NCI-H82 treated with DMSO at 0.1 percent for 48 hours (cell line): ENCODE measurements at regions not wholly inside any gene's neighbourhood (a gene's known extent, or its start where the extent isn't known, plus 50 kb on each side); places are given as distances from the start of the nearest gene placed in this dataset.

Experiments
- DNase-seq: peaks from one replicate; lab custom pipeline; 2025; ENCODE audit not compliant: unreplicated experiment; lab: John Stamatoyannopoulos, UW

- no peak for DNase-seq
Measured at GRCh38 chr3:107992976-107993684, 97.7 kb downstream of the CD47 start.

DNA sequence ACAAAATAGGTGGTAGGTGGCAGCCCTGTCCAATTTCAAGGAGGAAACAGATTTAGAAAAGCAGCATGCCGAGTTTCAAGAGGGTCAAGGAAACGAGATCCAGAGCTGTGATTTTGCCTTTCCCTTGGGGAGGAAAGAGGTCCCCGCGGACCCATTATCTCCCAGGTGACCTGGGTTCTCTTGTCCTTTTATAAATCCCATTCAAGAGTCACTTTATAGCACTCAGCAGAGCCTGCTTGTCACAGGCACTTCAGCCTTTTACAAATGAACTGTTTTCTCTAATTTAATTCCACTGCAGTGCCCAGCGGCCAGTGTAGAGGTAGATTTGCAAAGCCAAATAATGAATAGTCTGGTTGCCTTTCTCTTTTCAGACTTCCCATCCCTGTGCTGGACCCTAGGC lies 99.9 kb downstream of the CD47 start:
- no peak for DNase-seq

DNA sequence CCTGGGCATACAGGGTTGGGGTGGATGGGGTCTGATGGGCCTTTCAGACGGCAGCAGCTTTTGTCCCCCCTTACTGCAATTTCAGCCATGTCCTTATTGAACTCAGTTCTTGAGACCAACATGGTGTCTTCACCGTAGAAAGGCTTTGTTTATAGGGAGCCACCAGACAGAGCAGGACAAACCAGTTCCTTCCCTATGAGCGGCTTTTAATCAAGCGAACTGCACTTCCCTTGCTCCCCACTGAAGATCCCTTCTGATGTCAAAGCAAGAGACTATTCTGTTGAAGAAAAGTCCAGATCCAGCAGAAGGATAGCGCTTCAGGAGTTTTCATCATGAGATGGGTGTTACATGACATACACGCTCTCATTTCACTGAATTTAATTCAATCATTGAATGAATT lies 100.4 kb downstream of the CD47 start:
- DNase-seq, result no peak

DNA sequence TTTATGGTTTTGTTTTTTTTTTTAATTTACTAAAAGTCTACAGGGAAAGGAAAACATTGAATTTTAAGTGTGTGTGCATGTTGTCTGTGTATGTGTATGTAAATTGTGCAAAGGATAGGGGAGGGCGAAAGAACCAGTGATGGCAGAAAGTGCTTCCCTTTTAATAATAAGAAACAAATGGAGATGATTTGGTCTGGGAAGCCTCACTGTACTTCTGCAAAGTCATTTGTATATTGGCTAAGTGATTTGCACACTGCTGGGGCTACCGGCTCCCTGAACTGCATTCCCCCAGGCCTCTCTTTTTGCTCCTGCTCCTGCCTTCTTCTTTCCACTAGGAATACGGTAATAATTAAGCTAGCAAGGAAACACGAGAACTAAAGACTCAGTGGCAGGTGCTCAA lies 101.2 kb downstream of the CD47 start:
- no peak for DNase-seq

- DNase-seq, result no peak
Measured at GRCh38 chr3:107988460-107989175, 102.2 kb downstream of the CD47 start.

DNA sequence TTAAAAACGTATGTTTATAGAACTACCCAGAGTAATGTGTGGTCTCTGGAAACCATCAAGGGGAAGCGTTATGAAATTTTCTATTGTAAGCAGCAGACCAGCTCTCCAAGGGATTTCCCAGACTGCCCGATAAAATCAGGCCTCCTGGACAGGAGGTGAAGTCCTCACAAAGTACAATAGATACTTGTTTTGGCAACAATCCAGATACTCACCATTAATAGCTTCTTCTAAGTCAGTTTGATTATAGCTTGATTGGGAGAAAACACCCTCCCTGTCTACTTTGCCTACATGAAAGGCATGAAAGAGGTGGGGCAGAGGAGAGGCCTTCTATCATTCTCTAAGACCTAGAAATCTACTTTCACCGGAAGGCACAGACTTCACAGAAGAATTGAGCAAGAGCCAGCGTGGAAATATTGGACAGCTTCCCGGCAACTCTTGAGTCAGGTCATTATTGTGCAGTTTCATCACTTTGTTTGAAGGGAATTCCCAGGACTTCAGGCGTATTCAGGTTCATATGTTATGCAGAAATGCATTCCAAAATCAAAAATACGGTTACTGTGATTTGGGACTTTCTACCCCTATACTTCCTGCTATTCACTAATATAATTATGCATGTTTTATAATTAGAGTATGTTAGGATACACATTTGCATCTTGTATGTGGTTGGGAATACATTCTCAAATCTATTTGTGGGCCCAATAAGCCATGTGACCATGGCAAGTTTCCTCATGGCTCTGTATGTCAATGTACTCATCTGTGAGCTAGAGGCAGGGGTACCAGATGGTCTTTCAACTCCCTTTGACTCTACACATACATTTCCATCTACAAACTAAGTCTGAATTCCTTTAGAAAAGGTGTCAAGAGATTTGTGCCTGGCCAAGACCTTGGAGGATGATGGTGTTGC lies 103.5 kb downstream of the CD47 start:
- no peak for DNase-seq

DNA sequence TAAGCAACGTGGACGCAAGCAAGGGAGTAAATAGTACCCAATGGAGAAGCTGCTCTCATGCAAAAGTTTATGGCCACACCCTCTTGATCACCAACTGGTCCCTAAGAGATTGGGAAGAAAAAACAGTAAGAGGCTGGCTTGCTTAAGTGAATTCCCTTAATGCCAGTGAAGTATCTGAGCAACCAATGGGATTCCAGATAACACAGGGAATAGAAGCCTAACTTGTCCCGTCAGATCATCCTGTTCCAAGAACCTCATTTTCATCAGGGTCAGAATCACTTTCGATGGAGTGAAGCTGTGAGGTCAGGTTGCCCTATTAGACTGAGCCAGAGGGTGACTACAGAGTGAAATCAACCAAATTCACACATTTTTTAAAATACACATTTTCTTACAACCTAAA lies 104.3 kb downstream of the CD47 start:
- DNase-seq, result no peak

GRCh38 chr3:107985496-107985895 lies 105.3 kb downstream of the CD47 start:
- DNase-seq, result no peak

- DNase-seq, result no peak
Measured at GRCh38 chr3:107983247-107983646, 107.6 kb downstream of the CD47 start.

- DNase-seq, result no peak
Measured at GRCh38 chr3:107982165-107982564, 108.7 kb downstream of the CD47 start.

GRCh38 chr3:107981471-107982111 lies 109.2 kb downstream of the CD47 start:
- no peak for DNase-seq

DNA sequence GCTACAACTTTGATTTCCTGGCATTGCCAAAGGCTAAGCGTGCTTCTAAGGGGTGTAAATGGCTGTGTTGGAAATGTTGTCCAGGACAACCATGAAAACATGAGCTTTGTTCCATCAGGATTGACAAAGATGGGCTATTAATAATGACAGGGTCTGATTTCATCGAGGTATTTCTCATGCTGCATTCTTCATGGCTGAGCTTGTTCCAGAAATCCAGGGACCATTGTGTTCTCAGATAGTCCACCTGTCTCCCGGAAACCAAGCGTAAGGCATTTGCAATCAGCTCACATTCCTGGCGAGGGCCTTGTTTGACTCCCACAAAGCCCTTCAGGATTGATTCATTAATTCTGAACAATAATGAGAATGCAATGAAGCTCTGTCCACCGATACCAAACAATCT lies 111.3 kb downstream of the CD47 start:
- DNase-seq, result no peak

DNA sequence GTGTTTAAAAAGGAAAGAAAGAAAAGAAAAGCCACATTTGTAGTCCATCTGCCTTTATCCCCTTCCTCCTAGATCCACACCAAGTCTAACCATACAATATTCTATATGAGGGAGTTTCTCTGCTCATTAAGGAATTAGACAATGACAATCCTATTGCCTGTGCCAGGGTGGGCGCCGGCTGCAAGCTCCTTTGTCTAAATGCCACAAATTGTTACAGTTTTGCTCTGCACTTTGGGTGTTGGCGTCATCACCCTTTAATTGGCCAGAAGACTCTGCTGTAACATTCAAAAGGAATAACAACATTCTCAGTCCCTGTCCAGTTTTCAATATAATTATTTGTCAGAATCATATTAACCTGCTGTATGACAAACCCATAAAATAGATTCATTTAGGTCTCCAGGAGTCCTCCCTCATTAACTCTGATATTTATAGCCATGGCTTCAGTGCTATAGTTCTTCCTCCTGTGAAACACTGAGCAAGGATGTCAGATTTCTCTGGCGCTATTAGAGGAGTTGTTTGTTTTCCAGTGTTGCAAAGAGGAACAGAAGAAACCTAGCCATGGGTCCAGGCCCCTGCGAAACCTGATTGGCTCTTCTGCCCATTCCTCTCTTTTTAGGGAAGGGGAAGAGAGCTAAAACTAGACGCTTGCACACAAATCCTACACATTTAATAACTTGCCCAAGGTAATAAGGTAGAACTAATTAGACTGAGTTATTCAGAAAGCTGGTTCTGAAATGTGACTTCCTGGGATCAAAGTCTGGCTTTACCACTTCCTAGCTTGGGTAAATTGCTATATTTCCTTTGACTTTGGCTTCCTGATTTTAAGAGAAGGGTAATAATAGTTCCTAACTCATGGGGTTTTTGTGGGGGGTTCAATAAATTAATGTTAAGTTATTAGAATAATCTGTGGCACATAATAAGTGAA lies 112.4 kb downstream of the CD47 start:
- DNase-seq, result no peak

DNA sequence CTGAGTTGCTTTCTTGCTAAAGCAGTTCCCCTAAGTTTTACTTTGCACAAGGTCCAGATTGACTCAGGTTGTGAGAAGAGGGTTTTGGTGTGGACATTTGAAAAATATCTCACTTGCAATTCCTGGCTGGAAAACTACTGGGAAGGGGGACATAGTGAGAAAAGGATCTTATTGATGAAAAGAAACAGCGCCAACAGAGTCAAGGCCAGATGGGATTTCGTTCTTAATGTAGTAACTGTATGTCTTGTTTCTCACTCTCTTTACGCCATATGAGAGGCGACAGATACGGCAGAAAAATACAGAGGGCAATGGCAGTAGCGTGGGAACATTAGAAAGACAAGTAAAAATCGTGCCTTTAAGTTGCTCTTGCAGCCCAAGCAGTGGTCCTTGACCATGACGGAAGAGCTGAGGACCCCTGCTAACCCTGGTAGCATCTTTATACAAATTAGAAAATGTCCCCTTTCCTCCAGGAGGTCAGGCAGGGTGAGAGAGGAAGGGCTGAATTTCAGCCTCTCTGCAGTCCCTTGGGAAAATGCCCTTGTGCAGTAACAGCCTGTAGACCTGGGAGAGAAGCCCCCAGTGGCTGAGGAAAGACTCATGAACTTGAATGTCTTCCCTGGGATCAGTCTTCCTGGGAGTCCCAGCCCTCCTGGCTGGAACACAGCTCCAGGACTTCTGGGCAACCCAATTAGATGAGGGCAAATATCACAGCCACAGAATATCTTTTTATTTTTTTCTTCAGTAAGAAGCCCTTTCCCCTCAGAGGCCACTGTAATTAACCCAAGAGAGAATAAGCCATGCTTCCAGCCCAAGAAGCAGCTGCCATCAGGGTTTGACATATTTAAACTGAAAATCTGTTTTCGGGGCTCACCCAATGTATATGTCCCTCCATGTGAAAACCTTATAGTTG lies 113.4 kb downstream of the CD47 start:
- no peak for DNase-seq

DNA sequence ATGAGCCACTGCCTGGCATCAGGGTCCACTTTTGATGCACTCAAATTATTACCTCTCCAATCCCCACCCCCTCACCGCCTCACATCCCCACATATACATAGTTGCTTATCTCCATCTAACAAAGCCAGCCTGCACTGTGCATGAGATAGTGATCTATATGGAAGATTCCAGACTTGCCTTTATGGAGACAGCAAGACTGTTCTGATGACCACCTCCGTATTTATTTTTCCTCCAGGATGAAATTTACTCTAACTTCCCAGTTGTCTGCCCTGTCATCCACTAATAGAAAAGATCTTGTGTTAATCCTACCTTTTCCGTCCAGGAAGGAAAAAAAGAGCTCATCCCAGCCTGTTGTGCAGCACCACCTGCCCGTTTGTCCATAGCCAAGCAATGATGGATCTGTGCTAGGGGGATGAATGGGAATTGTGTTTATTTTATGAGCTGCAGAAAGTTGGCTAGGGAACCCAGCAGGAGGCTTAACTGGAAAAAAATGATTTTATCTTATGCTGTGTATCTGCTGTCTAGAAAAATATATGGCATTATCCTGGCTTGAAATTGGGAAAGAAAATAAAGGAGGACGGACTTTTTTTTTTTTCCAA lies 114.5 kb downstream of the CD47 start:
- no peak for DNase-seq

DNA sequence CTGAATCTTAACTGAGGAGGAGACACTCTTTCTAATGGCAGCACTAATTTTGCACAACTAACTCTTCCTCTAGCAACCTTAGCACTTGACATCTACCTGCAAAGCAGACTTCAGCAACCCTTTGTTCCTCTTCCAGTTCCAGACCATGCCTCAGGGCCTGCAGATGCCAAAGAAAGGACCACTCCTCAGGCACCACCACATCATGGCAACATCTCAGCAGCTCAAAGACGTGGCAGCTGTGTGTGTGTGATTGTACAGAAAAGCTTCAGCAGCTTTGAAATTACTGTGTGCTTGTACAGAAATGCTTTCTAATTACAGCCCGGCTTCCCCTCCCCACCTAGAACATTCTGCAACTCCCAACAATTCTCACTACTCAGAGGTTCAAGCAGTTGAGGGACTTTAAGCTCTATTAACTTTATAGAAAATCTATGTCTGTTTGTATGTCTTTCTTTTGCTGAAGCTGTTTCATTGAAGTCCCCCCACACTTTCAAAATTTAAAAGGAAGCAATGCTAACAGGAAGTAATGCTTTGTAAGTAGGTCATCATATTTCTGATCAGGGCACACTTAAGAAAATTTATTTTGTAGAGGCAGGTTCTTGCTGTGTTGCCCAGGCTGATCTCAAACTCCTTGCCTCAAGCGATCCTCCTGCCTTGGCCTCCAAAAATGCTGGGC lies 115.2 kb downstream of the CD47 start:
- no peak for DNase-seq

DNA sequence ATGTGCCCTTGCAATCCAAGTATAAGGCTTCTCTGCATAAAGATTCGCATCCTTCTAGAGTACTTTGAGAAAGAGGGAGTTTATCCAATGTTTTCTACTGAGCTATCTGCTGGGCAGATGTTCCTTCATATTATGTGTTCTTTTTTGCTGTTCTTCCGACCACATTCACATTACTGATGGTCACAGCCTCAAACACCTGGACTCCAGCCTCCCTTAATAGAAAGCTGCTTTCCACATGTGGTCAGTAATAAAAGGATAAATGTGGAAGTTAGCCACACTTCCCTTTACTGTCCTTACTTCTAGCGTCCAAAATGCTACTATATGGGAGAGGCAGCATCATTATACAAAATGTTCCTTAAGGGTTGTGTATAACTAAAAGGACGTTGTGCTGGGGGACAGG lies 116.9 kb downstream of the CD47 start:
- DNase-seq, result no peak

- no peak for DNase-seq
Measured at GRCh38 chr3:107973152-107973551, 117.7 kb downstream of the CD47 start.
